LNCaP clone FGC (cell line): ENCODE measurements at regions not wholly inside any gene's neighbourhood (a gene's known extent, or its start where the extent isn't known, plus 50 kb on each side); places are given as distances from the start of the nearest gene placed in this dataset.
"Not testable (repeated sequence)": the region's sequence is repeated elsewhere in the genome, so short reads cannot be mapped to it uniquely, and the experiment has no call there.

Source experiments
- DNase-seq: peaks from one replicate; pipeline ENCODE4 v3.0.0-alpha.2; 2011; ENCODE audit warnings: low read depth
- H3K4me3 ChIP-seq: 2 replicates; pipeline ENCODE4 v1.5.1; 2011; ENCODE audit warnings: mild to moderate bottlenecking, low read depth, low read length, control low read depth
- CTCF ChIP-seq: IDR thresholded peaks from 2 replicates; pipeline ENCODE4 v1.5.1; 2012; ENCODE audit warnings: mild to moderate bottlenecking; ENCODE audit not compliant: control insufficient read depth, insufficient read depth; ENCODE audit errors: extremely low read depth

DNA sequence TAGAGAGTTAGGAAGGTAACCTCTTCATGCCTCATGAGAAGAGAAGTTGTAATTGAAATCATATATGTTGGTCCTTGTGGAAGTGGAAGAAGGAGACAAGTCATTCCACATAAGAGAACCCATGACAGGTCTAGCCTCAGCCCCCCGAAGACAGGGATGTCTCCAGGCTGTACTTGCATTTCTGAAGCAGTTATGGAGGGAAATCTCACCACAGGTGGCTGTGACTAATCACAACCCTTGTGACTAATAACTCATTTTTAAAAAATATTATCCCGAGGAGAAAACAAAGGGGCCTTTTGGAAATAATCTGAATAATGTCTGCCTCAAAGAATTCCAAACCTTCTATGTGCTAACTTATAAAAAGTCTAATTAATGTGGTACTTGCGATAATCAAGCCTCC is 262.1 kb upstream of the RPS23 start:
- no peak for DNase-seq

DNA sequence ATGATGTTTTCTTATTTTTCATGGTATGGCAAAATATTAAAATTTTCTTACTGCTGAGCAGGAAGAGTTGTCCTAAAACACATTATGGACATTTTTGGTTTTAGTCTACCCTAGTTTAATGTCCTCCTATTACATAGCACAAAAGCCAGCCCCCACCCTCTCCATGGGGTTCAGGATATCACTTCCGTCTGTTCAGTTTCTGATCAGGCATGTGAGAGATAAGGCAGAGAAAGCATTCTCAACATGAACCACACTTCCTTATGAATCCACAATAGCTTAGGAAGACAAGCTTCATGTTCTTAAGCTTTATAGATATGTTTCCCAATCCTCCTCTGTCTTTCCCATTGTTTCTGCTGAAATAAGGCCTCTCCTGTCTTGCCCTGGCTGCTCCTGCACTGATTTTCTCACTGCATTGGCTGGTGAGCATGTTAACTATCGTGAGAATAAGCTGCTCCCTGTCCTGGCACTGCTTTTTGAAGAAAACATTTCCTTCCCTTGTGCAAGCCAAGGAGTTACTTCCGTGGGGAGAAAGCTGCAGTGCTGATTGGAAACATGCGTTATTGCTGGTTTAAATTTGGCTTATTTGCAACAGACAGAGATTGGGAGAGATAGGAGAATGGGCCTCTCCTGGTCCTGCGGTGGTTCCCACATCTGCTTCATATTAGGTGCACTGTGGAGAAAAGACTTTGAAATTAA is 260.3 kb upstream of the RPS23 start:
- no peak overlapping the region for H3K4me3 ChIP-seq
- TF ChIP-seq CTCF = no peak
- no peak for DNase-seq

More for the DNA sequence above, 262.1 kb upstream of the RPS23 start:
- no peak overlapping the region for H3K4me3 ChIP-seq
- no peak for TF ChIP-seq CTCF

DNA sequence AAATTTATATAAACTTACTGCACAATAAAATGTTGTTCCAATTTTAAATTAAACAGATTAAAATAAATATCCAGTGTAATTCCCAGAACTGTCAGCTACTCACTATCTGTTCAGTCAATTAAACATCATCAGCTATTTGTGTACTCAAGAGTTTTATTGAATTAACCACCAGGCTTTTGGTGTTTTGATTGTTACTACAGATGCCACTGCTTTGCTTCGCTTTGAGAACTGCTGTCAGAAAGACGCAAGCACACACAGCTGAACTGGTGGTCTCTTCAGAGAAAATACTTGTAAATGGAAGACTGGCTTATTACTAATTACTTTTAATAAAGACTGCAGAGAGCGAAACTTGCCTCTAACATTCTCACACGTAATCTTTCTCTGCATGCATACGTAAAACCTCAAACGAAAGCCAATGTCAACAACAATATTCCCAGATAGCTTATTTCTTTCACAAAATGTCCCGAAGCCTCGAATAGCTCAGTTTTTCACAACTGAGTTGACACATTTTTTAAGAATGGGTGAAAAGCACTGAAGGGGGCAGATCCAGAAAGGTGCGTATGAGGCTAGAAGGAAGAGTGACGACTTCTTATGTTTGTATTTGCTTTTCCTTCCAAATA is 259.6 kb upstream of the RPS23 start:
- no peak for TF ChIP-seq CTCF
- peak; percentile 14 for DNase-seq
- no peak overlapping the region for H3K4me3 ChIP-seq

DNA sequence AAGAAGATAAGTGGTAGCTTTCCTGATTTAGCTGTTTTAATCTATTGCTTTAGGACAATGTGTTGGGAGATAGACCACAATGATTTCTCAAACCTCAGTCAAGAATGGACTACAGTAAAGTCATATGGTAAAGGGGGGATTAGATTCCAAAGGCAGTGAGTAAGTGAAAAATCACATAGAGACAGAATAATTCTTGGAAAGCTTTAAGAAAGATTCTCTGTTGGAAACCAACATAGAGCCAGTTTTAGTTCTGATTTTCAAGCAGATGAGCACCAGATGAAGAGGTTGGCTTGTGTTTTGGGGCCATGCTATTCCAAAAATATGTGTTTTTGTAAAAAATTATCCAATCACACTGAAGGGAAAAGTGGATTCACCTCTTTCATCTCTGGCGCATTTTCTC is 256.8 kb upstream of the RPS23 start:
- no peak for DNase-seq
- no peak overlapping the region for H3K4me3 ChIP-seq
- no peak for TF ChIP-seq CTCF

GRCh38 chr5:82532075-82532474 is 253.9 kb upstream of the RPS23 start:
- H3K4me3 ChIP-seq, DNase-seq: not testable (repeated sequence)

GRCh38 chr5:82526540-82526939 is 248.4 kb upstream of the RPS23 start:
- H3K4me3 ChIP-seq = no peak overlapping the region
- DNase-seq = no peak
- no peak for TF ChIP-seq CTCF

DNA sequence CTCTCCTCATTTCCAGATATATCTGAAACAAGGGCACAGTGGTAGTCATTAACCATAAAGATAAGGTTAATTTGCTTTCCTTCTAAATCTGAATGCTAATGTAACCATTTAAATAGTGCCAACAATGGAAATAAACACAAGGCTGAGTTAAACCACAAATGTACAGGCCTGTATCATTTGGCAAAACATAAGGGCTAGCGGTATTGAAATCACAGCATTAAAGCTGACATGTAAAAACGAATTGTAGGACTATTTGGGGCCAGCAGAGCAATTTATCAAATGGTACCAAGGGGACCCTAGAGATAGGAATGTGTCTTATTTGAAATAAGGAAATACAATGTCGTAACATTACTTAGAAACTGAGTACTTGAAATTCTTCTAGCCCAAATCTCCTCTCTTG is 247.5 kb upstream of the RPS23 start:
- TF ChIP-seq CTCF = no peak
- H3K4me3 ChIP-seq = no peak overlapping the region
- no peak for DNase-seq
